Activated CD8-positive, alpha-beta T cell treated with anti-CD3 and anti-CD28 coated beads, Interleukin-2, amount 10 ng/mL, durations not matched to agents 7 days and 5 days (primary cell): ENCODE measurements at regions not wholly inside any gene's neighbourhood (a gene's known extent, or its start where the extent isn't known, plus 50 kb on each side); places are given as distances from the start of the nearest gene placed in this dataset.

ENCODE experiments used
- ATAC-seq: fragments of 150-1000 bp; cut with Tn5 transposase; one replicate; pipeline ENCODE4 v1.10.0; 2021; ENCODE audit warnings: moderate library complexity
- CTCF ChIA-PET: fragments of 350-600 bp; sonication (Branson Sonifier 250); formaldehyde crosslinking; loops from one replicate; lab custom pipeline; 2021; ENCODE audit warnings: antibody characterized with exemption; lab: Charles Lee
- POLR2A ChIA-PET: fragments of 350-600 bp; sonication (Branson Sonifier 250); formaldehyde crosslinking; loops from one replicate; lab custom pipeline; 2021; ENCODE audit warnings: antibody characterized with exemption; lab: Charles Lee
- DNase-seq: peaks from one replicate; pipeline ENCODE4 v3.0.0-alpha.2; 2020
- H3K27ac Mint-ChIP-seq: one replicate; pipeline ENCODE4 v1.8.0; 2021; ENCODE audit warnings: mild to moderate bottlenecking, mixed read lengths
- H3K27me3 Mint-ChIP-seq: one replicate; pipeline ENCODE4 v1.8.0; 2021; ENCODE audit warnings: low read depth, mixed read lengths
- H3K36me3 Mint-ChIP-seq: one replicate; pipeline ENCODE4 v1.8.0; 2021; ENCODE audit warnings: low read depth, mixed read lengths
- H3K4me1 Mint-ChIP-seq: one replicate; pipeline ENCODE4 v1.8.0; 2021; ENCODE audit warnings: low read depth, mixed read lengths
- H3K4me3 Mint-ChIP-seq: one replicate; pipeline ENCODE4 v1.8.0; 2021; ENCODE audit warnings: mild to moderate bottlenecking, mixed read lengths
- H3K9me3 Mint-ChIP-seq: one replicate; pipeline ENCODE4 v1.8.0; 2022; ENCODE audit warnings: mixed read lengths; ENCODE audit not compliant: insufficient read depth

- Mint-ChIP-seq H3K9me3 (no peaks in the 10 kb centered on the region), H3K4me1 (no peaks in the 10 kb centered on the region), H3K36me3 (no peaks in the 10 kb centered on the region), H3K4me3 (no peak overlapping the region), H3K27me3 (no peaks in the 10 kb centered on the region), H3K27ac (no peak overlapping the region)
- no peak for DNase-seq
- POLR2A ChIA-PET: no interaction called here
- CTCF ChIA-PET: no interaction called here
- no peak for ATAC-seq
These were observed 2414.2 kb downstream of the PCDH7 start for GRCh38 chr4:33134366-33134765.

- CTCF ChIA-PET: no interaction called here
- Mint-ChIP-seq H3K27ac (no peak overlapping the region), H3K9me3 (peaks cover 10% of the 10 kb centered on the region), H3K4me3 (no peak overlapping the region), H3K27me3 (no peaks in the 10 kb centered on the region), H3K36me3 (no peaks in the 10 kb centered on the region), H3K4me1 (no peaks in the 10 kb centered on the region)
- POLR2A ChIA-PET: no interaction called here
- DNase-seq: no peak
- ATAC-seq: no peak
These were observed 2429.7 kb downstream of the PCDH7 start for GRCh38 chr4:33149658-33150524.

- Mint-ChIP-seq H3K4me1 (no peaks in the 10 kb centered on the region), H3K27ac (no peak overlapping the region), H3K36me3 (no peaks in the 10 kb centered on the region), H3K27me3 (no peaks in the 10 kb centered on the region), H3K4me3 (no peak overlapping the region), H3K9me3 (peaks cover 10% of the 10 kb centered on the region)
- ChIA-PET CTCF (no interaction called here), POLR2A (no interaction called here)
- ATAC-seq (no peak), DNase-seq (no peak)
These were observed 2430.3 kb downstream of the PCDH7 start for GRCh38 chr4:33150525-33150910.

DNA sequence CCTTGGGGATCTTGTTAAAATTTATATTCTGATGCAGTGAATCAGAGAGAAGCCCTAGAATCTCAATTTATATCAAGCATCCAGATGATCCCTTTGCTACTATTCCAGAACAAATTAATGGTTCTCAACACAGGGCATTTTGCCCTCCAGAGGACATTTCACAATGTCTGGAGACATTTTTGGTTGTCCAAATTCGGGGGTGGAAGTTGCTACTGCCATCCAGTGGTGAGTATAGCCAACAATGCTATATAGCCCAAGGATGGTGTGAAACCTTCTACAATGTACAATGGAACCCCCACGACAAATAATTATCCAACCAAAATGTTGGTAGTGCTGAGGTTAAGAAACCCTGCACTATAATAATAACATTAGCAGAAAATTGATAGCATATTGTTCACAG lies 2440.0 kb downstream of the PCDH7 start:
- ChIA-PET POLR2A (no interaction called here), CTCF (no interaction called here)
- H3K9me3 Mint-ChIP-seq: no peaks in the 10 kb centered on the region
- no peak for ATAC-seq
- no peak overlapping the region for H3K4me3 Mint-ChIP-seq
- no peak overlapping the region for H3K27ac Mint-ChIP-seq
- H3K36me3 Mint-ChIP-seq: no peaks in the 10 kb centered on the region
- no peaks in the 10 kb centered on the region for H3K27me3 Mint-ChIP-seq
- no peak for DNase-seq
- no peaks in the 10 kb centered on the region for H3K4me1 Mint-ChIP-seq

DNA sequence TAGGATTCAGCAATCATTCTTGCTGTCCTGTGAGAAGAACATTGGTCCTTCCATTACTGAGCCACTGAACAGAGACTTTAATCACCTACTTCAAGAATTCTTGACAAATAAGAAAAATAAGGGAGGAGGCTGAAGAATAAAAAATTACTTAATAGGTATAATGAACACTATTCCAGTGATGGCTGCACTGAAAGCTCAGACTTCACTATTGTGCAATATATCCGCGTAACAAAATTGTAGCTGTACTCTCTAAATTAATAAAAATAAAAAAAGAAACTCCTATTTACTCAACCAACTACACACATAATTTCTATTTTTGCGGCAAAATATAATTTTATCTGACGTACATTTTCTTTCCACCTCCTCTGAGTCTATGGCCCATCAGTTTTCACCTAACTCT lies 2441.0 kb downstream of the PCDH7 start:
- ChIA-PET POLR2A (no interaction called here), CTCF (no interaction called here)
- Mint-ChIP-seq H3K36me3 (no peaks in the 10 kb centered on the region), H3K9me3 (no peaks in the 10 kb centered on the region), H3K27ac (no peak overlapping the region), H3K4me3 (no peak overlapping the region), H3K27me3 (no peaks in the 10 kb centered on the region), H3K4me1 (no peaks in the 10 kb centered on the region)
- ATAC-seq: no peak
- DNase-seq: no peak

GRCh38 chr4:33162122-33162521 lies 2442.0 kb downstream of the PCDH7 start:
- Mint-ChIP-seq H3K4me3 (no peak overlapping the region), H3K27me3 (no peaks in the 10 kb centered on the region), H3K4me1 (no peaks in the 10 kb centered on the region), H3K36me3 (no peaks in the 10 kb centered on the region), H3K9me3 (no peaks in the 10 kb centered on the region), H3K27ac (no peak overlapping the region)
- POLR2A ChIA-PET: no interaction called here
- CTCF ChIA-PET: no interaction called here
- DNase-seq (no peak), ATAC-seq (no peak)

DNA sequence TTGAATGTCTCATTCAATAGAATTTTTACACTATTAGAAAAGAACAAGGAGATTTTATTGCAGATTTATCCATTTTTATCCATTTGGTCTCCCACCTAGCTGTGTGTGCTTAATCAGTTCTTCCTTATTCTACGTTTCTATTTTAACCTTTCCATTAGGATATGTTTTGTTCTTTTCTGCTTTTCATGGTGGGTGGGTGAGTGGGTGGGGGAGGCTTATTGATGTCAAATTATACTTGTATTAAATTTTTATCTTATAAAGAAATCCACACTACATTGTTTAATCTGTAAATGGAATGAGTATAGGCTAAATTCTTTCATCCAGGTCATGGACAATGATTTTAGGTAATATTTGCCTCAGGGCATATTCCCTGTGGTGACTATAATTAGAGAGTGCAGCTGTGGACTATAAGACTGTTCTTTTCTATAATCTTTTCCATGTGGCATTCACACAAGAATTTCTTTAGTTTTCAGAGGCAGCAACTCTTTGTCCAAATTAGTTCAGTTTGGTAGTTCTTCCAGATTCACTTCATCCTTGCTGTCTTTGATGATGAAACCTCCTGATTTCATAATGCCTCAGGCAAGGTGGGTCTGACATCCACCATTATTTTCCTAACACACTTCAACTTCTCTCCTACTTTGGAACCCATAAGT lies 2451.8 kb downstream of the PCDH7 start:
- POLR2A ChIA-PET: no interaction called here
- CTCF ChIA-PET: no interaction called here

GRCh38 chr4:33176566-33176965 lies 2456.4 kb downstream of the PCDH7 start:
- Mint-ChIP-seq H3K27ac (no peak overlapping the region), H3K36me3 (no peaks in the 10 kb centered on the region), H3K27me3 (no peaks in the 10 kb centered on the region), H3K4me1 (no peaks in the 10 kb centered on the region), H3K4me3 (no peak overlapping the region), H3K9me3 (peaks cover 12% of the 10 kb centered on the region)
- ATAC-seq (no peak), DNase-seq (no peak)
- CTCF ChIA-PET: no interaction called here
- POLR2A ChIA-PET: no interaction called here

More for the DNA sequence above, 2451.8 kb downstream of the PCDH7 start:
- Mint-ChIP-seq H3K4me1 (no peaks in the 10 kb centered on the region), H3K27me3 (no peaks in the 10 kb centered on the region), H3K36me3 (no peaks in the 10 kb centered on the region), H3K9me3 (peaks cover 8% of the 10 kb centered on the region), H3K27ac (no peak overlapping the region), H3K4me3 (no peak overlapping the region)
- DNase-seq (no peak), ATAC-seq (no peak)

DNA sequence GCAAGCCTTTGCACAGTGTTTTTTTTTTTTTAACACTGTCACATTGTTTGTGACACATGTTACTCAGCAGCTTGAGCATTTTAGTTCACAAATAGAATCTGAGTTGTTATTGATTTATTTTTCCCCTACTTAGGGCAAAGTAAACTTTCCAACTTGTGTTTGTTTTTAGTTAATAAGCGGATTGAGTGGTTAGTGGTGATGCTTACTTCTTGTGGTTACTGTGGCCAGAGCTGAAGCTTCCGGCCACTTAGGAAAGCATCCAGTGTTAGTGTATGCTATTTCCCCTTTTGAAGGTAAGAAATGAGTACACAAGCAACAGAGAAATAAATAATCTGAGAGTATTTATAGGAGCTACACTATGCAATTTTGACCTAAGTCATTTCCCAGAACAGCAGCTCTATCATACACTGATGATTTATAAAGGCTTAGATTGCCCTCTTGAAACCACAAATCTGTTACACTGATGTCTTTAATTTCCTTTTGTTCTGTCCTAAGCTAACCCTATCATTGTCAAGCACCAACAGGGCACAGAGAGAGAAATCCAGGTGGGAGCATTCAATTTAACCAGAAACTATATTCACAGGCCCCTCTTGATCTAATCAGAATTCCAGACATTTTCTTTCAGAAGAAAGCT lies 2464.6 kb downstream of the PCDH7 start:
- peaks cover 14% of the 10 kb centered on the region for H3K9me3 Mint-ChIP-seq
- H3K27ac Mint-ChIP-seq: no peak overlapping the region
- no peak overlapping the region for H3K4me3 Mint-ChIP-seq
- H3K27me3 Mint-ChIP-seq: no peaks in the 10 kb centered on the region
- no peaks in the 10 kb centered on the region for H3K36me3 Mint-ChIP-seq
- H3K4me1 Mint-ChIP-seq: peaks cover 4% of the 10 kb centered on the region
- CTCF ChIA-PET: no interaction called here
- no peak for DNase-seq
- POLR2A ChIA-PET: no interaction called here
- ATAC-seq: no peak

DNA sequence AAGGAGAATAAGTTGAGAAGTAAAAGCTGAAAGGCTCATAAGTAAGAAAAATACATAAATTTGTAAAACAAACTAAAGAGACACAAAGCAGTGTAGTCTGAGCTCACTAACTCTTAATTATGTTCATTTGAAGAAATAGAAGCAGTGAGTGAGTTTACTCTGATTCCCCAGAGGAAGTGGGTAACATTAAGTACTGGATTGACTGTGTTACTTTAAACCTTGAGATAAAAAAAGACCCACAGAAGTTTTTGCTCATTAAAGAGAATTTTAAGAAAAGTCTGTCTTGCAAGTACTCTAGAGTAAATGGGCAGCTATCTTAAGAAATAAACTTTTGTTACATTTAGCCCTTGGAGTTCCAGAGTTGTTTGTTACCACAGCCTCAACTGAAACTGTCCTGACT lies 2466.9 kb downstream of the PCDH7 start:
- peaks cover 12% of the 10 kb centered on the region for H3K9me3 Mint-ChIP-seq
- H3K27me3 Mint-ChIP-seq: no peaks in the 10 kb centered on the region
- POLR2A ChIA-PET: no interaction called here

DNA sequence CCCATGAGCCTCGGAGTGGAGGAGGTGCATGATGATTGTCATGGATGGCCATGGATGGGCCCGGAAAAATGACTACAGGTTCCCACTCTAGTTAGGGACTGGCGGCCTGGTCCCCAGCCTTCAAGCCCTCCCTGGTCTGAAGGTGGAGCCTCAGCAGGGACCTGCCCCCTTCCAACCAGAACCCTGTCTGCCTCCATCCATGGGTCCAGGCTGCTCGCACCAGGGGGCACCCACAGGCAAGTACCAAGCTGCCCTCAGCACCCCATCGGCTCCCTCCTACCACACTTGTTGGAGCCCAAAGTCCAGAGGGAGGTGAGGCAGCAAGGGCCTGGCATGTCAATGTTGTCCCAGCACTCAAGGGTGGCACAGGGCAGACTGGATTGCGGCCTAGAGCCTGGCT lies 2468.6 kb downstream of the PCDH7 start:
- Mint-ChIP-seq H3K9me3 (peaks cover 8% of the 10 kb centered on the region), H3K4me3 (no peak overlapping the region), H3K27ac (no peak overlapping the region), H3K36me3 (no peaks in the 10 kb centered on the region), H3K4me1 (peaks cover 4% of the 10 kb centered on the region), H3K27me3 (no peaks in the 10 kb centered on the region)
- POLR2A ChIA-PET: no interaction called here
- CTCF ChIA-PET: no interaction called here
- DNase-seq: no peak
- ATAC-seq: no peak

More for the DNA sequence above, 2466.9 kb downstream of the PCDH7 start:
- H3K36me3 Mint-ChIP-seq: no peaks in the 10 kb centered on the region
- no peak overlapping the region for H3K27ac Mint-ChIP-seq
- no peak overlapping the region for H3K4me3 Mint-ChIP-seq
- CTCF ChIA-PET: no interaction called here
- ATAC-seq (no peak), DNase-seq (no peak)
- peaks cover 4% of the 10 kb centered on the region for H3K4me1 Mint-ChIP-seq

DNA sequence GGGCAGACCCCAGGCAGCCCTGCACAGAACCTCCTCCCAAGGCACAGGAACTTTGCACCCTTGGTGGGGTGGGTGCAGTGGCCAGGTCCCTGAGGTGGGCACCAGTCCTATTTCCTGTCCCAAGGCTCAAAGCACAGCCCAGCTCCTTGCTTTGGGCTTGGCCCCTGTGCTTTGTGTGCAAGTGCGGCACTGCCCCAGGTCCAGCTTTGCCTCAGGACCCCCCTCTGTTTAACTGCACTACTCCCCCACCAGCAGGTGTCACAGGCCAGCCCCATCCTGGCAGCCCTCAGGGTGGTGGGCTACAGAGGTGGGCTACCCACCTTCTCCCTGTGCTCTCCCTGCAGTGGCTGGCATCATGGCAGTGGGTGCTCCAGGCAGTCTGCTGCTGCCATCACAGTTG lies 2469.0 kb downstream of the PCDH7 start:
- Mint-ChIP-seq H3K27ac (no peak overlapping the region), H3K4me1 (peaks cover 4% of the 10 kb centered on the region), H3K9me3 (peaks cover 8% of the 10 kb centered on the region), H3K4me3 (no peak overlapping the region), H3K27me3 (no peaks in the 10 kb centered on the region), H3K36me3 (no peaks in the 10 kb centered on the region)
- DNase-seq: no peak
- ChIA-PET CTCF (no interaction called here), POLR2A (no interaction called here)
- ATAC-seq: no peak
